MM.1S (cell line): ENCODE measurements at regions not wholly inside any gene's neighbourhood (a gene's known extent, or its start where the extent isn't known, plus 50 kb on each side); places are given as distances from the start of the nearest gene placed in this dataset.

ENCODE experiments used
- DNase-seq: peaks from one replicate; pipeline ENCODE4 v3.0.0-alpha.2; 2015
- H2AFZ ChIP-seq: fragments of 300-600 bp; sonication (generic); 2 replicates; pipeline ENCODE4 v1.6.0; 2016; ENCODE audit warnings: antibody characterized with exemption, low read length
- H3F3A ChIP-seq: fragments of 300-600 bp; sonication (generic); 2 replicates; pipeline ENCODE4 v1.6.1; 2016; ENCODE audit warnings: mild to moderate bottlenecking, antibody characterized with exemption, low read length, moderate library complexity, mixed read lengths; ENCODE audit not compliant: insufficient read depth
- H3K27ac ChIP-seq: fragments of 300-600 bp; sonication (generic); 2 replicates; pipeline ENCODE4 v1.5.1; 2016; ENCODE audit warnings: mild to moderate bottlenecking, low read length
- H3K27me3 ChIP-seq: fragments of 300-600 bp; sonication (generic); replicated peaks from 2 replicates; pipeline ENCODE4 v1.6.0; 2016; ENCODE audit warnings: low read length; ENCODE audit not compliant: insufficient read depth
- H3K36me3 ChIP-seq: fragments of 300-600 bp; sonication (generic); replicated peaks from 2 replicates; pipeline ENCODE4 v1.6.1; 2016; ENCODE audit warnings: mild to moderate bottlenecking, low read length, mixed read lengths; ENCODE audit not compliant: insufficient read depth
- H3K4me1 ChIP-seq: fragments of 300-600 bp; sonication (generic); 2 replicates; pipeline ENCODE4 v1.6.1; 2016; ENCODE audit warnings: low read length, mixed read lengths
- H3K4me2 ChIP-seq: fragments of 300-600 bp; sonication (generic); 2 replicates; pipeline ENCODE4 v1.6.0; 2016; ENCODE audit warnings: low read depth, low read length
- H3K4me3 ChIP-seq: fragments of 300-600 bp; sonication (generic); 2 replicates; pipeline ENCODE4 v1.5.1; 2016; ENCODE audit warnings: low read length, mixed read lengths
- H3K79me2 ChIP-seq: fragments of 300-600 bp; sonication (generic); 2 replicates; pipeline ENCODE4 v1.6.1; 2016; ENCODE audit warnings: mixed run types, low read length, mixed read lengths
- H3K9ac ChIP-seq: fragments of 300-600 bp; sonication (generic); 2 replicates; pipeline ENCODE4 v1.6.1; 2016; ENCODE audit warnings: low read length, mixed read lengths
- H3K9me2 ChIP-seq: fragments of 300-600 bp; sonication (generic); replicated peaks from 2 replicates; pipeline ENCODE4 v1.6.1; 2016; ENCODE audit warnings: mild to moderate bottlenecking, low read length, mixed read lengths; ENCODE audit not compliant: insufficient read depth
- H3K9me3 ChIP-seq: fragments of 300-600 bp; sonication (generic); replicated peaks from 2 replicates; pipeline ENCODE4 v1.6.1; 2016; ENCODE audit warnings: mild to moderate bottlenecking, low read length, mixed read lengths; ENCODE audit not compliant: insufficient read depth
- H4K20me1 ChIP-seq: fragments of 300-600 bp; sonication (generic); 2 replicates; pipeline ENCODE4 v1.6.1; 2016; ENCODE audit warnings: mild to moderate bottlenecking, low read length, moderate library complexity, mixed read lengths; ENCODE audit not compliant: insufficient read depth
- EZH2 ChIP-seq: fragments of 300-600 bp; sonication (generic); optimal IDR thresholded peaks from 2 replicates; pipeline ENCODE3; 2017; ENCODE audit warnings: low read depth, mild to moderate bottlenecking, antibody characterized with exemption, low read length, mixed read lengths
- EZH2phosphoT487 ChIP-seq: fragments of 300-600 bp; sonication (generic); IDR thresholded peaks from 2 replicates; pipeline ENCODE4 v1.6.1; 2018; ENCODE audit warnings: antibody characterized with exemption, low read length
- TF ChIP-seq, protein P1 (sequence below): fragments of 300-600 bp; sonication (generic); IDR thresholded peaks from 2 replicates; pipeline ENCODE4 v1.5.1; 2016; ENCODE audit warnings: antibody characterized with exemption, low read length, mixed read lengths

DNA sequence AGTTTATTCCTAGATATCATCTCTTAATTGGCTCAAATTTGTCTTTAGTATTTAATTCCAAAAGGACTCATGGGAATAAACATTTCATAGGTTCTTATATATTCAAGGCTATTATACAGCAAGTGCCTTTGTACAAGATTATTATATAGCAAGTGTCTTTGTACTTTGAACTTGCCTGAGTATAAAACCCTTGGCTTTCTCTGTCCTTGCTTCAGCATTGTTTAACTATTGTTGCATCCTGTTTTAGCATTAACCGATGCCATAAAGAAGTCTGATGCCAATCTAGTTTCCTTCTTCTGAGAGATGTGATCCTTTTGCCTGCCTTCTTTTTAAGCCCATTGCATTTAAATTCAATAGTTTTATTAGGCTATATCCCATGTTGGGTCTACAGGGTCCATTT, 270.0 kb downstream of the NEBL start:
- Histone ChIP-seq H3F3A (no peaks in the 10 kb centered on the region), H3K36me3 (no peaks in the 10 kb centered on the region), H4K20me1 (no peaks in the 10 kb centered on the region), H3K4me1 (no peaks in the 10 kb centered on the region), H3K27ac (no peak overlapping the region), H2AFZ (no peak overlapping the region), H3K9me2 (no peaks in the 10 kb centered on the region), H3K27me3 (no peaks in the 10 kb centered on the region), H3K9ac (no peak overlapping the region), H3K79me2 (no peaks in the 10 kb centered on the region), H3K4me3 (no peak overlapping the region), H3K4me2 (no peak overlapping the region), H3K9me3 (no peaks in the 10 kb centered on the region)
- no peak for DNase-seq
- TF ChIP-seq EZH2 (no peak), EZH2phosphoT487 (no peak)
- TF ChIP-seq, protein P1, sequence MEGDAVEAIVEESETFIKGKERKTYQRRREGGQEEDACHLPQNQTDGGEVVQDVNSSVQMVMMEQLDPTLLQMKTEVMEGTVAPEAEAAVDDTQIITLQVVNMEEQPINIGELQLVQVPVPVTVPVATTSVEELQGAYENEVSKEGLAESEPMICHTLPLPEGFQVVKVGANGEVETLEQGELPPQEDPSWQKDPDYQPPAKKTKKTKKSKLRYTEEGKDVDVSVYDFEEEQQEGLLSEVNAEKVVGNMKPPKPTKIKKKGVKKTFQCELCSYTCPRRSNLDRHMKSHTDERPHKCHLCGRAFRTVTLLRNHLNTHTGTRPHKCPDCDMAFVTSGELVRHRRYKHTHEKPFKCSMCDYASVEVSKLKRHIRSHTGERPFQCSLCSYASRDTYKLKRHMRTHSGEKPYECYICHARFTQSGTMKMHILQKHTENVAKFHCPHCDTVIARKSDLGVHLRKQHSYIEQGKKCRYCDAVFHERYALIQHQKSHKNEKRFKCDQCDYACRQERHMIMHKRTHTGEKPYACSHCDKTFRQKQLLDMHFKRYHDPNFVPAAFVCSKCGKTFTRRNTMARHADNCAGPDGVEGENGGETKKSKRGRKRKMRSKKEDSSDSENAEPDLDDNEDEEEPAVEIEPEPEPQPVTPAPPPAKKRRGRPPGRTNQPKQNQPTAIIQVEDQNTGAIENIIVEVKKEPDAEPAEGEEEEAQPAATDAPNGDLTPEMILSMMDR: no peak

DNA sequence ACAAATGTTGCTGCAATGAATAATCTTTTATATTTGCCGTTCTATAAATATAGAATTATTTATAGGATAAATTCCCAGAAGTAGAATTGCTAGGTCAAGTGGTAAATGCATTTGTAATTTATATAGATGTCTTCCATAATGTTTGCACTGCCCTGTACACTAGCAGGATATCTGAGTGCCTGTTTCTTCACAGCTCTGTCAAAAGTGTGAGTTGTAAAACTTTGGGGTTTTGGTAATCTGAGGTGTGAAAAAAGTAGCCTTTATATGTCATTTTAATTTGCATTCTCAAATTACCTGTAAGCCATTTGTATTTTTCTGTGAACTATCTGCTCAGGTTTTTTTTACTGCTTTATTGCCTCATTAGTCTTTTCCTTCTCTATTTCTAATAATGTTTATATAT, 271.2 kb downstream of the NEBL start:
- H3F3A ChIP-seq: no peaks in the 10 kb centered on the region
- H3K79me2 ChIP-seq: no peaks in the 10 kb centered on the region
- H3K9ac ChIP-seq: no peak overlapping the region
- H3K4me2 ChIP-seq: no peak overlapping the region
- TF ChIP-seq EZH2 (no peak), EZH2phosphoT487 (no peak)
- no peaks in the 10 kb centered on the region for H3K27me3 ChIP-seq
- no peak overlapping the region for H2AFZ ChIP-seq
- no peak overlapping the region for H3K4me3 ChIP-seq
- no peaks in the 10 kb centered on the region for H3K36me3 ChIP-seq
- H3K9me3 ChIP-seq: no peaks in the 10 kb centered on the region
- H4K20me1 ChIP-seq: no peaks in the 10 kb centered on the region
- no peak overlapping the region for H3K27ac ChIP-seq
- no peaks in the 10 kb centered on the region for H3K4me1 ChIP-seq
- no peak for DNase-seq
- no peaks in the 10 kb centered on the region for H3K9me2 ChIP-seq

DNA sequence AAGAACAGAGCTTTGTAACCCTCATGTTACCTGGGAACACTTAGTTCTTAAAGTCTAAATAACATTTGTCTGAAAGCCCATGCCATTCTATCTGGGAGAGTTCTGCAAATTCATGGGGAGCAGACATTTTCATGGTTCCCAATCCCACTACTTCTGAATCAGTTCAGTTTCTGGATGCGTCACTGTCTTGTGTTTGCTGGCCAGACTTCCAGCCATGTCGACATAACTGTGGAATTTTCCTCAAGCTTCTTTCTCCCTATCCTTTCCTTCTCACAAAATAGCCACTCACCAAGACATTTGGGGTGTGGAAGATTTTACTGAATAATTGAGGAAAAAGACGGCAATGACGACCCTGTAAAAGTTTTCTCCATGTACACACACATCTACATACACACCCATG, 272.5 kb downstream of the NEBL start:
- Histone ChIP-seq H2AFZ (no peak overlapping the region), H3K27ac (no peak overlapping the region), H3K36me3 (no peaks in the 10 kb centered on the region), H3K79me2 (no peaks in the 10 kb centered on the region), H3K4me2 (no peak overlapping the region), H4K20me1 (no peaks in the 10 kb centered on the region), H3K4me1 (no peaks in the 10 kb centered on the region), H3K9me3 (no peaks in the 10 kb centered on the region), H3K9me2 (no peaks in the 10 kb centered on the region), H3K9ac (no peak overlapping the region), H3K4me3 (no peak overlapping the region), H3K27me3 (no peaks in the 10 kb centered on the region), H3F3A (no peaks in the 10 kb centered on the region)
- TF ChIP-seq EZH2phosphoT487 (no peak), EZH2 (no peak)
- DNase-seq: no peak

DNA sequence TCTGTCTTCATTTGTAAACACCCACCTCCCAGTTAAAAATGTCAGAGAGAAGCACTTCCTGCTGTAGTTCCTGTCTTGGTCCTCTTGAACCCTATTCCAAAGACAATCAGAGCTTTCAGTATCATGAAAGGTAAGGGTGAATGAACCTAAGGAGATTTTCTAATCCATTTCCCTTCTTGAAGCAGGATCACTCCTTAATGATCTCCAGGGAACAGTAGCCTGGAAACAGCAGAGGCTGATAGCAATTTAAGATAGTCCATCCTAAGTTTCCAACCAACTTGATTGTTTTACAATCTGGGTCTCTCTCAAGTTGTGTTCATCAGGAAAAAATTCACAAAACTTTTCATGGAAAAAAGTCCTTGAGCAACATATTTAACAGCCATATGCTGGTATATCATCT, 273.6 kb downstream of the NEBL start:
- H3K4me1 ChIP-seq: no peaks in the 10 kb centered on the region
- no peak overlapping the region for H3K27ac ChIP-seq
- no peak for DNase-seq
- H2AFZ ChIP-seq: no peak overlapping the region
- no peaks in the 10 kb centered on the region for H3K36me3 ChIP-seq
- no peak overlapping the region for H3K4me3 ChIP-seq
- no peaks in the 10 kb centered on the region for H3K79me2 ChIP-seq
- no peaks in the 10 kb centered on the region for H4K20me1 ChIP-seq
- H3K9ac ChIP-seq: no peak overlapping the region
- no peaks in the 10 kb centered on the region for H3K27me3 ChIP-seq
- no peaks in the 10 kb centered on the region for H3K9me3 ChIP-seq
- TF ChIP-seq, protein P1: no peak
- no peak for TF ChIP-seq EZH2phosphoT487
- TF ChIP-seq EZH2: no peak
- H3F3A ChIP-seq: no peaks in the 10 kb centered on the region
- no peaks in the 10 kb centered on the region for H3K9me2 ChIP-seq
- no peak overlapping the region for H3K4me2 ChIP-seq
